DMS114 treated with DMSO at 0.1 percent for 48 hours (cell line): ENCODE measurements at regions not wholly inside any gene's neighbourhood (a gene's known extent, or its start where the extent isn't known, plus 50 kb on each side); places are given as distances from the start of the nearest gene placed in this dataset.

Experiments used
- DNase-seq: peaks from one replicate; lab custom pipeline; 2025; ENCODE audit not compliant: unreplicated experiment; lab: John Stamatoyannopoulos, UW

DNA sequence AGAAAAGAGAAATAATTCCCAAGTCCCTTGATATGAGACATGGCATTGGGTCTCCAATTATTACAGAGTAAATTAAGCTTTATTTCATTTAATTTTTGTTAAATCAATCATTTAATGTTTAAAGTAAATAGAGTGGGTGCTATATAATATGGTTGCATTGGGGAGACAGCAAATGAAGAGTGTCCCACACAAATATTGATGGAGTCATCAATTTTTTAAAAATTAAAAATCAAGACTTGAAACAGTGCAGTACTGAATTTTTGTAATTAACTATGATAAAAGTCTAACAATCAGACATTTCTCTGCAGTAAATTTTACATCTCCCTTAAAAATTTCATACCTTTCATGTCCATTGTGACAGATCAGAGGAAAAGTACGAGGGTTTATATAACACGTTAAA, 193.9 kb upstream of the ID4 start:
- DNase-seq, result no peak

- no peak for DNase-seq
These were observed 193.5 kb upstream of the ID4 start for GRCh38 chr6:19643713-19644112.

GRCh38 chr6:19655744-19656143, 181.4 kb upstream of the ID4 start:
- no peak for DNase-seq

DNA sequence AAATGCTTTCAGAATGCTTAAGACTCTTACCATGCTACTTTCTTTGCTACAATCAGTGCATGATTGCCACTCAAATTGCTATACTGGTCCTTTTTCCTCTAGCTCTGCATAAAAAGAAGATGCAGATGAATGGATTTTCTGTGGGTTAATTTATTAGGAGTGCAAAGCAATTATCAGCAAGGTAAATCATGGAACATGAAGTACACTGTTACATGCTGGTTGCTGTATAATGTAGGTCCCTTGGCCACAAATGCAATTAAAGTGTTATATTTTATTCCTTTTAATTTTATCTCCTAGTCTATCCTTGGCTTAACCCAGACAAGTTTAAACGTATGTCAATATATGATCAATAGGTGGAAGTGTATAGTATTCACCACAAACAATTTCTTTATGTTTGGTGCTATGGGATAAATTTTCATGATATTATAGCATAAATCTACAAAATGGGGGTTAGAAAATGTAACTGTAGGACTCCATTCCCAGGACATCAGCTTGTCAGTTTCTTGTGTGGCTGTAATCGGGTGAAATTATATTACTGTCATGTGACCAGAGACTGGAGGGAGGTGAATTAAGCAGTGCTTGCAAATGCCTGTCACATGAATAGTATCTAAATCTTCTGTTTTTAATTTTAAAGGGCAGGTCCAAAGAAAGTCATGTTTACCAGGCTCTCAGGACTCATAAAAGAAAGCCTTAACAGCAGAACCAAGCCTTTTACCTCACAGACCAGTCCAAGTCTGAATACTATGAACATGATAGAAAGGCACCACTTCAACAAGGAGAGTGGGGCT, 176.9 kb upstream of the ID4 start:
- DNase-seq, result no peak

- no peak for DNase-seq
These were observed 174.3 kb upstream of the ID4 start for GRCh38 chr6:19662911-19663310.

DNA sequence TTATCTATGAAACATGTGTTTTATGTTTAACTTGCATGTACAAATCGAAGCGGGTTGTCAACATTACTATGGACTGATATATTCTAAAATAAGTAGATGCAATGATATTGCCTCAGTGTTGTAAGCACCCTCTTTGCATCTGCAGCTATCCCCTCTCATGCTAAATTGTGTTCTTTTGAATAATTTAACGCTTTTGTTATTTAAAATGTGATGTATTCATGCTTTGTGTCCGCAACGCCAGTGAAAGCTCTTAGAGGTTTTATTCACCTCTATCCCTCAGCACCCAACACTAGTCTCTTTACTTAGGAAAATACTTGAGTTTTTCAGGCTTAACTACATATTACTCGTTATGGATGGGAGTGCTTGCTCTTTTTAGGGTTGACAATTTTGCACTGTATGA, 173.7 kb upstream of the ID4 start:
- DNase-seq, result no peak

- no peak for DNase-seq
These were observed 173.1 kb upstream of the ID4 start for GRCh38 chr6:19664050-19664449.

DNA sequence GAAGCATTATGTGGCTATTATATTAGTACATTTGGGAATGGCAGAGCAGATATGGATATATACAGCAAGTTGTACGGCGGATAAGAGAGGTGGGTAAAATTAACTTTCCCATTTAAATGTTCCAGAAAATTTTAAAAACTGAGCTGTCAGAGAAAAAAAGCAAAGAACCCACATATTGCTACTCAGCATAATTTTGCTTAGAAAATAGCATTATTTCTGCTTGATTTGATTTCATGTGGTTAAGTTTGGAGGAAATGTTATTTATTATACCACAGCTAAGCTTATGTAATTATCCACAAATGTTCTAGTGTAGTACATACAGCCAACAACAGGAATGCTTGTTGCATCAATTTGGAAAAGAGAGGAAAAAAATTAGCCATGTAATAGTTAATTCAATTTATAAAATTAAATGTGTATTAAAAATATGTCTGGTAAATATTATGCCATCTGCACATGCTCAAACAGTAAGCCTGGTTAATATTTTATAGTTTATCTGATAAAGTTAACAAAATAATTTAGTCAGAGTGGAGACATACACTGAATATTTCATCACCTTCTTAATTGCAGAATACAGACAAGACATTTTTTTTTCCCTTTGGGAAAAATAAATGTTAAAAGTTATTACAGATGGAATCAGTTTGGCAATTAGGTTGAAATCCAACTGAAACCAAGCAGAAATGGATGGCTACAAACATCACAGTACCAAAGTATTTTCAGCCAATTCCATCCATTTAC, 172.1 kb upstream of the ID4 start:
- no peak for DNase-seq

DNA sequence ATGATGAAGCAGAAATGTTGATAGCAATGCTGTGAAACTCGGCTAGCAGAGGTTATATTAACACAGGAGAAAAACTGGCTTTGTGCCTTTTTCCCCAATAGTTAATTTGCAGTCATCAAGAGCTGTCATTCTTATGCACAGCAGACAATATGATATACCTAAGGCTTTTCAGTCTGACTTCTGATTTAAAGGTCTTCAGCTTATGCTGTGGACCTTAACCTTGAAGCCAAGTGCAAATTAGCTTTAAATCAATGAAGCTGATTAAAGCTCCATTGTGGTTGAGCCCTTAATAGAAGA, 171.6 kb upstream of the ID4 start:
- no peak for DNase-seq

- no peak for DNase-seq
These were observed 168.5 kb upstream of the ID4 start for GRCh38 chr6:19668710-19669109.

GRCh38 chr6:19669206-19669605, 168.0 kb upstream of the ID4 start:
- DNase-seq, result no peak

GRCh38 chr6:19682859-19683258, 154.3 kb upstream of the ID4 start:
- DNase-seq, result no peak

GRCh38 chr6:19690325-19691075, 146.7 kb upstream of the ID4 start:
- no peak for DNase-seq

- no peak for DNase-seq
These were observed 145.6 kb upstream of the ID4 start for GRCh38 chr6:19691465-19692167.

DNA sequence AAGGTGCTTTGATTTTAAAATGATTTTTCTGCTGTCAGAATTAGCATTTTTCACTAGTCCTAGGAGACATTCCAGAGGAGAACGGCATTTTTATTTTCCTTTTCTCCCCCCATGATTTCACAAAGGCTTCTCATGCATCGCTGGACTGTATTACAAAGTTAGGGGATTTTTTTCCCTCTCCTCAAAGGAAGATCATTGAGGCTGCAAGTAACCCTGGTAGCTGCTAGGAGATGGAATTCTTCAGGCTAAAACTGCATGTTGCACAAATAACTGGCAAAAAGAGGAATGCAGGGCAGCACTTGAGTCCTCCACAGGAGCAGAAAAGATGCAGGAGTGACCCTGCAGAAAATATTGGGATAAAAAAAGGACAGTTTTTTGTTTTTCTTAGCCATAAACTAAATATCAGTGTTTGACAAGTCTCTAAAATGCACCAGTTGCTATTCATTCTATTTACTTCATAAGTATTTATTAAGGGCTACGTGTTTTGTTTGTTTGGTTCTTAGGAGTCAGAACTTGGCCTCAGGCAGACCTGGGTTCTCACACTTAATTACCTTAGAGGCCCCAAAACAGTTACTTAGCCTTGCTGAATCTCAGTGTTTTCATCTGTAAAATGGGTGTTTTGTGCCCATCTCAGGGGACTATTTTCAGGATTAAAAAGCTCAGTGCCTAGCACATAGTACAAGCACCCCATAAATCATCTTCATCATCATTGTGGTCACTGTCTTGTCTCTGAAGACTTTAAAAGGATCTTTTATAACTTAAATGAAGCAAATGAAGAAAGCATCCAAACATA, 144.5 kb upstream of the ID4 start:
- DNase-seq, result no peak

GRCh38 chr6:19694697-19695096, 142.5 kb upstream of the ID4 start:
- DNase-seq, result no peak

- no peak for DNase-seq
These were observed 139.4 kb upstream of the ID4 start for GRCh38 chr6:19697744-19698290.

DNA sequence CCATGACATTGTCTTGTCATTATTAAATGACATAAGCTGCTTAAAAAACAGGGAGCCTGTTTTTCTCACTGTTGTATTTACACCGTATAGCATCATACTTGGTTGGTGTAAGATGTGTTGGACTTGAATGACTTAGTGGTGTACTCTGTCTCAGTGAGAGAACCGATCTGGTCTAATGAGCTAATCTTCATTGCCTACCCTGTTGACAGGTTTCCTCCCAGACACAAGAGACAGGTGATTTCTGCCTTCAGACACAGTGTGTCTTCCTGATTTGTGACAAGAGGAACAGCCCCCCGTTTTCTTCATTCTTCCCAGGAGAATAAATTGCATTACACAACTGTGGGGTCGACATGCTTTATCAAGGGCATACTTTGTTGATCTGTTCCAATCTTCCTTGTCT, 137.2 kb upstream of the ID4 start:
- DNase-seq, result no peak

GRCh38 chr6:19705606-19706005, 131.6 kb upstream of the ID4 start:
- no peak for DNase-seq

DNA sequence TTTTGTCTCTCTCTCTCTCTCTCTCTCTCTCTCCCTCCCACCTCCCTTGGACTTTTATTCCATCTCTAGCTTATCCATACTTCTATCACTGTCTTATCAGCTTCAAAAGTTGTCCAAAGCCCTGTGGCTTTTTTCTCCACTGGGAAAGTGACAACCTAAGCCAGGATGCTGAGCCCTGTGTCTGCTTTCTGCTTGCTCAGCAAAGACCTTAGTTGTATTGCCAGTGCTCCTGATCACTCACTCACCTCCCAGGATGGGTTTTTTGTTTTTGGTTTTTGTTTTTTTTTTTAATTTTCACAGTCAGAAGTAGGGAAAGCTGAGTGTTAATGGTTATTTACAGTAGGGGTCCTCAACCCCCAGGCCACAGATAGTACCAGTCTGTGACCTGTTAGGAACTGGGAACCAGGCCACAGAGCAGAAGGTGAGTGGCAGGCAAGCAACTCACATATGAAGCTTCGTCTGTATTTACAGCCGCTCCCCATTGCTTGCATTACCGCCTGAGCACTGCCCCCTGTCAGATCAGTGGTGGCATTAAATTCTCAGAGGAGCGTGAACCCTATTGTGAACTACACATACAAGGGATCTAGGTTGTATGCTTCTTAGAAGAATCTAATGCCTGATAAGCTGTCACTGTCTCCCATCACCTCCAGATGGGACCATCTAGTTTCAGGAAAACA, 125.0 kb upstream of the ID4 start:
- DNase-seq, result no peak
